Activated T-cell treated with anti-CD3 and anti-CD28 coated beads for 1 hour (primary cell): ENCODE measurements at regions not wholly inside any gene's neighbourhood (a gene's known extent, or its start where the extent isn't known, plus 50 kb on each side); places are given as distances from the start of the nearest gene placed in this dataset.
"Not testable (repeated sequence)": the region's sequence is repeated elsewhere in the genome, so short reads cannot be mapped to it uniquely, and the experiment has no call there.

Source experiments
- DNase-seq: peaks from one replicate; pipeline ENCODE4 v3.0.0-alpha.2; 2020; ENCODE audit warnings: low read depth

GRCh38 chr1:146710838-146711521, 227.1 kb upstream of the NBPF12 start:
- DNase-seq: not testable (repeated sequence)

DNA sequence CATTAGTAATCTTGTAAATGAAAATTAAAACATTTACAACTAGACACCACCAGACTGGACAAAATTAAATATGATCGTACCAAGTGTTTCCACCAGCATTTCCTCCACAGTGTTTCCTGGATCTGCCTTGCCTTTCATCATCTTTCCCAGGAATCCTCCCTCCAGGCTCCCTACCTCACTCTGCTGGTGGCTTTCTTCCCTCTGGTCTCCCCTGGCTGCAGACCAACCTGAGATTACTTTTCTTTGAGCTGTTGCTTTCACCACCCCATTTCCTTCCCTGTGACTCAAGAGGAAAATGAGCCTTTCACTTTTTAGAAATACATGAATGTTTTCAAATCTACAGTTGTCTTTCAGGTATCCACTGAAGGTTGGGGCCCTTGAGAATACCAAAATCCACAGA, 228.8 kb upstream of the NBPF12 start:
- not testable (repeated sequence) for DNase-seq

GRCh38 chr1:146704162-146704724, 233.9 kb upstream of the NBPF12 start:
- DNase-seq: not testable (repeated sequence)

- DNase-seq: not testable (repeated sequence)
These were observed 236.8 kb upstream of the NBPF12 start for GRCh38 chr1:146701320-146701719.

- not testable (repeated sequence) for DNase-seq
These were observed 242.7 kb upstream of the NBPF12 start for GRCh38 chr1:146695388-146695787.

GRCh38 chr1:146691798-146692197, 246.3 kb upstream of the NBPF12 start:
- not testable (repeated sequence) for DNase-seq

DNA sequence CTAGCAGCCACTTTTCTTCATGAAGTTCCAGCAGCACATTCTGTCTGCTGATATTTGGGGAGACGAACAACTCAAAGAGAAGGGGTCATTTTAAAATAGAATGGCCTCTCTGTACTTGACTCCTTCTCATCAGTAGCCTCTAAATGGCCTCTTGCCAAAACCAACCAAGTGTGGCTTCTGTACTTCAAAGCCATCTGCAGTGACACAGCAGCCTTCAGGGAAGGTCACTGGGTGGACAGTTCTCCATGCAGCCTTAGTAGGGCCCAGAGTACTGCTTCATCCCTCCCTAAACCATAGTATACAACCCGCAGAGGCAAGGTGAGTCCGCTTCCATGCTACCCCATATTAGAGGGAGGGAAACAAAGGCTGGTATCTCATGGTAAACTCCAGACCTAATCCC, 249.2 kb upstream of the NBPF12 start:
- not testable (repeated sequence) for DNase-seq

DNA sequence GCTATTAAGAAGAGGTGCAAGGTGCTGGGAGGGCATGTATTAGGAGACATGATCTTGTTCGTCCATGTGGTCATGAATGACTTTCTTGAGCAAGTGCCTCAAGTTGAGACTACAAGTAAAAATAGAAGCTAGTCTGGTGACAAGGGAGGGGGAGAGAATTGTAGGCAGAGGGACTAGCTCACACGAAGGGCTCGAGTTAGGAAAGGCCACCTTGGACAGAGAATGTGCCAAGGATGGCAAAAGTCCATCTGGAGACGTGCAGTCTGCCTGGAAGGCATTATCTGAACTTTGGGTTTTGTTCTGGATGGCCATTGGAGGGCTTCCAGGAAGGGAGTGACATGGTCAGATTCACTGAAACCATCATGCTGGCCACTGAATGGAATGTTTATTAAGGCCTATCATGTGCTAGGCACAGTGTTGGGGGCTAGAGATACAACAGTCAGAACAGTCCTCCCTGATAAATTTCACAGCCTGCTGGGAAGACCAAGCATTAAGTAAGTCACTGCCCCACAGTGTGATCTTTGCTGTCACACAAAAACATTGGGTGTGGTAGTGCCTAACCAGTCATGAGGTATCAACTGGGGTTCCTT, 251.3 kb upstream of the NBPF12 start:
- not testable (repeated sequence) for DNase-seq

DNA sequence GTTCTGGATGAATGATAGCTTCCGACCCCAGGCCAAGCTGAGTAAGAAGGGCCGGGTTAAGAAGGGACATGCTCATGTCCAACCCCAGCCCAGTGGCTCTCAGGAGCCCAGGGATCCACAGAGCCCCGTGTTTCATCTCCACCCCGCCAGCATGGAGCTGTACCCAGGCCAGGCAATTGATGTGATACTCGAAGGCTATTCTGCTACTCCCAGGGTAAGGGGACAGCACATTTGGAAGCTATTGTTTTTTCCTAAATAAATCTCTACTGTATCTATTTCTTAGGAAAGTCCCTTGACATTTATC, 255.0 kb upstream of the NBPF12 start:
- DNase-seq: not testable (repeated sequence)

GRCh38 chr1:146682227-146683125, 255.6 kb upstream of the NBPF12 start:
- DNase-seq: not testable (repeated sequence)

DNA sequence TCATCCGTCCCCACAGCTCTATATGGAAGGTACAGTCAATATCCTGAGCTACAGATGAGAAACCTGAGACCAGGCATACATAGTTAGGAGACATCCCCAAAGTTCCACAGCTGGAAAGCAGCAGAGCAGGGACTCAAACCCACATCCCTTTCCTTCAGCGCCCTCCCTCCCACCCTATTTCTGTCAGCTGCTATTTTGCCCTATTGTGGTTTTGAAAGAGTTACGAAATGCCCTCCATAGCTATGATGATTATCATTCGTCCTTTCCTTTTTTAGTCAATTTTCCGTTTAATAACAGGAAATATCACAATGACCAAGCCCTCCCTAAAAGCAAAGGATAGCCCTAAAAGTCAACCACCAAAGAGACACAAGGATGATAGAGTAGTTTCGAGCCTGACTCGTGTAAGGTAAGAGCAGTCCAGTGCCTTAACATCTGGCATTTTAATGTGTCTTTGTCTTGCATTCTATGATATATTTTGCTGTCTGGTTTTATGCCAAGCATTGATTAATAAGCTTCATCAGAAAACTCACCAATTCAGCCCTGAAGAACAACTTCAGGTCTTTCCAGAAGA, 264.3 kb upstream of the NBPF12 start:
- DNase-seq: not testable (repeated sequence)

- not testable (repeated sequence) for DNase-seq
These were observed 265.5 kb upstream of the NBPF12 start for GRCh38 chr1:146672608-146673007.

DNA sequence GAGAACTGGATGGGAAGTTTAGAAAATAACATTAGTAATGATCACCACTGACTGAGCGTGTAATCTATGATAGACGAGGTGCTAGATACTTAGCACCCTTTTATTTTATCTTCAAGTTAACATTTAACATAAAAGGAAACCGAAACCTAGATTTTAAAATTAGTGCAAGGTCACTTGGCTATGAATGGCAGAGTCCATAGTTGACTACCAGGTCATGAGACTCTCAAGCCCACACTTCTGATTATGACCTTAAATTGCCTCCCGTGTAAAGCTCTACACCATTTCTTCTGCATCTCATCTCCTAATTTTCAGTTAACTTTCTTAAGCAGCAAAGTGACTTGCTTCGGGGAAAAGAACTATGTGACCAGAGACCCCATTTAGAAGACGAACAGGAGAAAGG, 266.5 kb upstream of the NBPF12 start:
- not testable (repeated sequence) for DNase-seq

GRCh38 chr1:146670832-146671566, 267.1 kb upstream of the NBPF12 start:
- not testable (repeated sequence) for DNase-seq

- not testable (repeated sequence) for DNase-seq
These were observed 271.8 kb upstream of the NBPF12 start for GRCh38 chr1:146666275-146666674.

- not testable (repeated sequence) for DNase-seq
These were observed 277.9 kb upstream of the NBPF12 start for GRCh38 chr1:146660242-146660641.

DNA sequence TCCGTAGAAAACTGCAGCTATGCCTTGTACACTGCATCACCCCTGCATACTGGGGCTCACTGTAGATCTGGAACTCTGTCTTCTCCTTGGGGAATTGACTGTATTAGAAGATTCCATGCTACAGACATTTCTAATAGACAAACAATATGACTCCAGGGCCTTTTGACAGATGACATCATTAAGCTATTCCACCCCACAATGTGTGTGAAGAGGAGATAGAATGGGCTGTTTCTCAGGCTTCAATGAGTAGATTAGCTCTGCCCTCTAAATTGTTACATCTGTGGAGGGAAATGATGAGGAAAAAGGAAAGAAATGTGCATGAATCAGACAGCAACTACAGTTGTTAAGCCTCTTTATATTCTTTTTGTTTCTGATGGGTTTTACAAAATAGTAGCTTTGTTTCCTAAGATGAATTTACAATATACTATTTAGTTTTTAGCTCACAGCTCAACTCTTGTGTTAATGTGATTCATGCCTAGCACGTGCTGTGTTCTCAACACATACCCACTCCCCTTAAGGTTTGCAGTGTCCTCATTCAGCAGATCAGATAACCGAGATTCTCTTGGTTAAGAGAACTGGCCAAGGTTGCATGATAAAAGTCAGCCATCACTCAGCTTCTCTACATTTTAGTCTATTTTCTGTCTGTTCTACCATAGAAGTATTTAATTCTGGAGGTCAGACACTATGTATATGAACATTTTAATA, 281.6 kb upstream of the NBPF12 start:
- DNase-seq: not testable (repeated sequence)

DNA sequence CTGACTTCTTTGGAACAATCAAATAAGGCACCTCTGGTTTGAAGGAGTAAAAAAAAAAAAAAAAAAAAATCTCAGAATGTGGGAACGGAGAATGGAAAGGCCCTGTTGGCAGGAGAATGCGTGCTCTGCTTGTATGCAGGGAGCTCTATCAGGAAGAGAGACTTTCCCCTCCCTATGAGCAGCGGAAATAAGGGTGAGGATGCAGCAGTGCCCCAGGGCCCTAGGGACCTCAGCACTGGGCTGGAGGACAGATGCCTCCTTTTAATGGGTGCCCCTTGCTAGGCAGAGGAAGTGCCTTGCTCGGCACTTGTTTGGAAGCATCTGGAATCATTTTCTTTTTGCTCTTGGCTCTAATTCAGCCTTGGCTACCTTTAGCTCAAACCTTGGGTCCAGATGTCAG, 283.4 kb upstream of the NBPF12 start:
- not testable (repeated sequence) for DNase-seq

DNA sequence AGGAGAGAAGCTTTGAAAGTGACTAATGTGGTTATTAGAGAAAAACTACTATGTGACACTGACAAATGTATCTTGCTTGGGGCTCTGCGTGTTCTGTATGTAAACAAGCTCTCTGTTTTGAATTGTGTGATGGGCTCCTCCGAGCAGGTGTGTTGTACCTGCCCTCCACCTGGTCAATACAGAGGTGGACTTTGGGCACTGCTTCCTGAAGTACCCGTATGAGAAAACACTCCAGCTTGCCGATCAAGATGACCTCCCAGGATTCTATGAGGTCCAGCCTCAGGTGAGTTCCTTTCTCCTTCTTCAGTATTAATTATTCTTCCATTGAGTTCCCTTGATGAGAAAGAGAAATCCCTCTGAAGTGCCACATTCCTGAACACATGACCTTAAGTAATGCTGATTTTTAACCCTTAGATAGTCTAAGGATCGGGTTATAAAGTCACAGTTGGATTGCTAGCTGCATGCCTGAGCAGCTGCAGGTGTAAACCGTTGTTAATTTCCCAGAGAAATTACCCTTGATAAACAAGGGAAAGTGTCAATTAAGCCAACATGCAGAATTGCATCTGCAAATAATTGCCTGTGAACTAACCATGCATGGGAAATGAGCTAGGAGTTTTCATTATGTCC, 292.0 kb upstream of the NBPF12 start:
- DNase-seq: not testable (repeated sequence)

- DNase-seq: not testable (repeated sequence)
These were observed 296.6 kb upstream of the NBPF12 start for GRCh38 chr1:146641534-146641933.
